IMR-90 (cell line): ENCODE measurements at regions not wholly inside any gene's neighbourhood (a gene's known extent, or its start where the extent isn't known, plus 50 kb on each side); places are given as distances from the start of the nearest gene placed in this dataset.

ENCODE experiments used
- ATAC-seq: fragments of 200-7000 bp; cut with Tn5 transposase; 2 replicates; pipeline ENCODE4 v1.9.1; 2020; ENCODE audit warnings: low read depth, mild to moderate bottlenecking, moderate library complexity
- BruUV-seq: library from RNA; stranded (reverse); fragments of 400-500 nt; replicated peaks from 2 replicates; lab custom pipeline; 2021; lab: Mats Ljungman, UMichigan
- CTCF ChIA-PET: fragments of 300-600 bp; formaldehyde crosslinking; extraction: SDS; loops from one replicate; lab custom pipeline; 2021; ENCODE audit warnings: antibody characterized with exemption; lab: Yijun Ruan, JAX
- POLR2A ChIA-PET: fragments of 300-600 bp; sonication (Branson Sonifier 250); formaldehyde crosslinking; loops from one replicate; lab custom pipeline; 2022; ENCODE audit warnings: antibody characterized with exemption; ENCODE audit not compliant: unreplicated experiment; lab: Charles Lee
- DNase-seq: peaks from one replicate; pipeline ENCODE4 v3.0.0; 2013
- H2AFZ ChIP-seq: replicated peaks from 2 replicates; pipeline ENCODE3; 2013; ENCODE audit warnings: low read length, mild to moderate bottlenecking; ENCODE audit not compliant: poor library complexity
- H2AK5ac ChIP-seq: 2 replicates; pipeline ENCODE4 v1.6.1; 2013; ENCODE audit warnings: low read depth, low read length, inconsistent platforms
- H2AK9ac ChIP-seq: replicated peaks from 2 replicates; pipeline ENCODE3; 2013; ENCODE audit warnings: mild to moderate bottlenecking, low read depth, low read length, moderate library complexity; ENCODE audit not compliant: poor library complexity
- H2BK120ac ChIP-seq: 2 replicates; pipeline ENCODE4 v1.6.1; 2013; ENCODE audit warnings: low read depth, low read length, inconsistent platforms
- H2BK15ac ChIP-seq: 3 replicates; pipeline ENCODE4 v1.6.1; 2013; ENCODE audit warnings: low read depth, low read length, inconsistent platforms
- H2BK20ac ChIP-seq: 2 replicates; pipeline ENCODE4 v1.6.1; 2013; ENCODE audit warnings: low read depth, mild to moderate bottlenecking, inconsistent platforms, low read length, moderate library complexity
- H2BK5ac ChIP-seq: 2 replicates; pipeline ENCODE4 v1.6.1; 2013; ENCODE audit warnings: mild to moderate bottlenecking, low read depth, low read length, inconsistent platforms; ENCODE audit not compliant: poor library complexity, severe bottlenecking
- H3K14ac ChIP-seq: replicated peaks from 2 replicates; pipeline ENCODE4 v1.6.1; 2013; ENCODE audit warnings: low read depth, low read length, inconsistent platforms
- H3K18ac ChIP-seq: 2 replicates; pipeline ENCODE4 v1.6.1; 2013; ENCODE audit warnings: low read depth, low read length, control low read depth
- H3K23ac ChIP-seq: 2 replicates; pipeline ENCODE4 v1.6.1; 2013; ENCODE audit warnings: low read depth, low read length, inconsistent platforms
- H3K27ac ChIP-seq: 2 replicates; pipeline ENCODE4 v1.5.1; 2013; ENCODE audit warnings: mild to moderate bottlenecking, control low read depth, low read length; ENCODE audit not compliant: insufficient read depth
- H3K27me3 ChIP-seq: 2 replicates; pipeline ENCODE4 v1.6.1; 2013; ENCODE audit warnings: low read length; ENCODE audit not compliant: control insufficient read depth, insufficient read depth
- H3K36me3 ChIP-seq: 2 replicates; pipeline ENCODE4 v1.6.1; 2013; ENCODE audit warnings: low read length, mixed read lengths; ENCODE audit not compliant: control insufficient read depth, insufficient read depth
- H3K4ac ChIP-seq: 2 replicates; pipeline ENCODE4 v1.6.1; 2013; ENCODE audit warnings: low read depth, low read length, inconsistent platforms
- H3K4me1 ChIP-seq: 2 replicates; pipeline ENCODE4 v1.6.1; 2013; ENCODE audit warnings: low read length, mixed read lengths; ENCODE audit not compliant: control insufficient read depth, insufficient read depth
- H3K4me2 ChIP-seq: 2 replicates; pipeline ENCODE4 v1.6.1; 2013; ENCODE audit warnings: low read depth, mild to moderate bottlenecking, control low read depth, low read length, moderate library complexity
- H3K4me3 ChIP-seq: 2 replicates; pipeline ENCODE4 v1.5.1; 2013; ENCODE audit warnings: low read depth, mild to moderate bottlenecking, control low read depth, low read length, moderate library complexity; ENCODE audit not compliant: insufficient read depth
- H3K56ac ChIP-seq: 2 replicates; pipeline ENCODE4 v1.6.1; 2013; ENCODE audit warnings: low read length, inconsistent platforms; ENCODE audit not compliant: insufficient read depth; ENCODE audit errors: extremely low read depth
- H3K79me1 ChIP-seq, 2 experiments: 2 replicates each; pipeline ENCODE4 v1.6.1; 2013; ENCODE audit warnings: low read length in 2 of 2, inconsistent platforms in 1 of 2, low read depth in 1 of 2
- H3K9ac ChIP-seq: 2 replicates; pipeline ENCODE4 v1.6.1; 2013; ENCODE audit warnings: low read depth, low read length, control low read depth
- H3K9me1 ChIP-seq: 2 replicates; pipeline ENCODE4 v1.6.1; 2013; ENCODE audit warnings: low read length, inconsistent platforms; ENCODE audit not compliant: insufficient read depth
- H3K9me3 ChIP-seq: 2 replicates; pipeline ENCODE4 v1.6.1; 2013; ENCODE audit warnings: low read length; ENCODE audit not compliant: control insufficient read depth, insufficient read depth
- H4K20me1 ChIP-seq: 2 replicates; pipeline ENCODE4 v1.6.1; 2013; ENCODE audit warnings: low read length, inconsistent platforms; ENCODE audit not compliant: insufficient read depth
- H4K5ac ChIP-seq: 2 replicates; pipeline ENCODE4 v1.6.1; 2013; ENCODE audit warnings: mild to moderate bottlenecking, low read depth, low read length, control low read depth
- H4K8ac ChIP-seq, 2 experiments: 2 replicates each; pipeline ENCODE4 v1.6.1; 2013; ENCODE audit warnings: low read depth in 2 of 2, low read length in 2 of 2, control low read depth in 1 of 2, inconsistent platforms in 1 of 2
- H4K91ac ChIP-seq: 2 replicates; pipeline ENCODE4 v1.6.1; 2013; ENCODE audit warnings: low read depth, low read length, inconsistent platforms; ENCODE audit not compliant: insufficient read depth
- CEBPB ChIP-seq: IDR thresholded peaks from 2 replicates; pipeline ENCODE4 v1.6.1; 2012; ENCODE audit warnings: low read depth, low read length, improper control_type of control experiment
- WGBS, 2 experiments: methylation state at CpG; one replicate each; pipeline versions ENCODE4 v1.1.5 to v1.1.7; 2013; ENCODE audit warnings: missing lambda C conversion rate in 2 of 2; ENCODE audit not compliant: insufficient read length in 1 of 2; ENCODE audit errors: extremely low coverage in 2 of 2; 5-methylcytosine and 5-hydroxymethylcytosine counted together
- dilution Hi-C: fragments of 300-500 bp; cut with HindIII; formaldehyde crosslinking; loops from one replicate; pipeline ENCODE4 v1.14.3; 2018; ENCODE audit warnings: low sequenced_read_pairs; ENCODE audit not compliant: unreplicated experiment
- in situ Hi-C: fragments of 300-500 bp; cut with MboI; formaldehyde crosslinking; loops from 3 replicates; pipeline ENCODE4 v1.14.3; 2019; ENCODE audit warnings: low sequenced_read_pairs, inconsistent platforms, mixed read lengths
- intact Hi-C: fragments of 100-400 bp; cut with micrococcal nuclease; formaldehyde crosslinking; loops from 2 replicates; pipeline ENCODE4 v1.10.0; 2022
- TF ChIP-seq, protein P1 (sequence below): conservative IDR thresholded peaks from 2 replicates; pipeline ENCODE4 v1.5.1; 2012; ENCODE audit warnings: mild to moderate bottlenecking, low read depth, low read length, improper control_type of control experiment

DNA sequence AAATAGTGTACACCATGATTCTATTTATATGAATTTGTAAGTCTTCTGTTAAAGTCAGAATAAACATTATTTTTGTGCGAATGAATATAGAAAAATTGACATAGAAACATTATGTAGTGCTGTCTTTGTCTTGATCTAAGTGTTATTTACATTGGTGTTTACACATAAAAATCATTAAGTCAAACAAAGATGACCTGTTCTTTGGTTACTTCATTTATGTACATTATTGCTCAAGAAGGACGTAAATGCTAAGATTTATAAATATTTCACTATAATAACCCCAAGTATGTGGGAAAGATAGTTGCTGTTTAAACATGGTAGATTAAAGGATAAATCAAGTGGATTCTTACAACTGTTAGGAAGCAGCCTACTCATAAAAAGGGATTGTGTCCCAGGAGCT lies 536.8 kb upstream of the DSEL start:
- Histone ChIP-seq H2BK120ac (no peak overlapping the region), H3K23ac (no peak overlapping the region), H3K4me3 (no peak overlapping the region), H3K4me1 (0 out of 2 replicates have a peak, but pooled peaks cover 1% of the 10 kb centered on the region), H3K4me2 (no peak overlapping the region), H4K20me1 (no peaks in the 10 kb centered on the region), H3K4ac (no peak overlapping the region), H3K79me1 (no peaks in the 10 kb centered on the region), H3K36me3 (no peaks in the 10 kb centered on the region), H2AFZ (no peak overlapping the region), H2BK5ac (no peak overlapping the region), H2AK5ac (no peak overlapping the region), H3K14ac (no peak overlapping the region), H4K8ac (no peak overlapping the region), H4K5ac (no peak overlapping the region), H2AK9ac (no peak overlapping the region), H3K27me3 (no peaks in the 10 kb centered on the region), H3K18ac (no peak overlapping the region), H4K91ac (no peak overlapping the region), H2BK20ac (no peak overlapping the region), H3K9ac (no peak overlapping the region), H3K9me3 (no peaks in the 10 kb centered on the region), H3K9me1 (no peaks in the 10 kb centered on the region), H3K56ac (no peak overlapping the region), H2BK15ac (no peak overlapping the region), H3K27ac (no peak overlapping the region)
- ChIA-PET POLR2A (no interaction called here), CTCF (no interaction called here)
- DNase-seq (no peak), ATAC-seq (no peak)
- TF ChIP-seq, protein P1, sequence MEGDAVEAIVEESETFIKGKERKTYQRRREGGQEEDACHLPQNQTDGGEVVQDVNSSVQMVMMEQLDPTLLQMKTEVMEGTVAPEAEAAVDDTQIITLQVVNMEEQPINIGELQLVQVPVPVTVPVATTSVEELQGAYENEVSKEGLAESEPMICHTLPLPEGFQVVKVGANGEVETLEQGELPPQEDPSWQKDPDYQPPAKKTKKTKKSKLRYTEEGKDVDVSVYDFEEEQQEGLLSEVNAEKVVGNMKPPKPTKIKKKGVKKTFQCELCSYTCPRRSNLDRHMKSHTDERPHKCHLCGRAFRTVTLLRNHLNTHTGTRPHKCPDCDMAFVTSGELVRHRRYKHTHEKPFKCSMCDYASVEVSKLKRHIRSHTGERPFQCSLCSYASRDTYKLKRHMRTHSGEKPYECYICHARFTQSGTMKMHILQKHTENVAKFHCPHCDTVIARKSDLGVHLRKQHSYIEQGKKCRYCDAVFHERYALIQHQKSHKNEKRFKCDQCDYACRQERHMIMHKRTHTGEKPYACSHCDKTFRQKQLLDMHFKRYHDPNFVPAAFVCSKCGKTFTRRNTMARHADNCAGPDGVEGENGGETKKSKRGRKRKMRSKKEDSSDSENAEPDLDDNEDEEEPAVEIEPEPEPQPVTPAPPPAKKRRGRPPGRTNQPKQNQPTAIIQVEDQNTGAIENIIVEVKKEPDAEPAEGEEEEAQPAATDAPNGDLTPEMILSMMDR: no peak
- TF ChIP-seq CEBPB: no peak
- in situ Hi-C loops (no loop called here), intact Hi-C loops (no loop called here), dilution Hi-C loops (no loop called here)
- no TSS peak for BruUV-seq
- no CpG with 5 or more reads among the region's 2 CpGs for WGBS, 2 experiments
